WTC11 (cell line): ENCODE measurements at regions not wholly inside any gene's neighbourhood (a gene's known extent, or its start where the extent isn't known, plus 50 kb on each side); places are given as distances from the start of the nearest gene placed in this dataset.

Experiments used
- ATAC-seq: fragments of 200-7000 bp; cut with Tn5 transposase; 2 replicates; pipeline ENCODE4 v1.10.0; 2021; ENCODE audit warnings: mild to moderate bottlenecking, moderate library complexity
- CTCF ChIA-PET: fragments of 300-600 bp; sonication (Branson Sonifier 250); formaldehyde crosslinking; loops from one replicate; lab custom pipeline; 2021; ENCODE audit warnings: antibody characterized with exemption; lab: Charles Lee
- POLR2A ChIA-PET: fragments of 350-600 bp; sonication (Branson Sonifier 250); formaldehyde crosslinking; loops from one replicate; lab custom pipeline; 2021; ENCODE audit warnings: antibody characterized with exemption; lab: Charles Lee
- DNase-seq: peaks from one replicate; pipeline ENCODE4 v3.0.0; 2021; ENCODE audit warnings: low spot score
- H3K27ac Mint-ChIP-seq: 2 replicates; pipeline ENCODE4 v1.8.0; 2021; ENCODE audit warnings: mixed read lengths
- H3K27me3 Mint-ChIP-seq: 2 replicates; pipeline ENCODE4 v1.8.0; 2021; ENCODE audit warnings: low read depth, mild to moderate bottlenecking, moderate library complexity, mixed read lengths
- H3K36me3 Mint-ChIP-seq: 2 replicates; pipeline ENCODE4 v1.8.0; 2021; ENCODE audit warnings: mixed read lengths
- H3K4me1 Mint-ChIP-seq: 2 replicates; pipeline ENCODE4 v1.8.0; 2022; ENCODE audit warnings: mixed read lengths
- H3K4me3 Mint-ChIP-seq: 2 replicates; pipeline ENCODE4 v1.8.0; 2021; ENCODE audit warnings: mild to moderate bottlenecking, moderate library complexity, mixed read lengths
- H3K9me3 Mint-ChIP-seq: 2 replicates; pipeline ENCODE4 v1.8.0; 2021; ENCODE audit warnings: mixed read lengths
- CBFB ChIP-seq: sonication (generic); formaldehyde crosslinking; IDR thresholded peaks from 2 replicates; pipeline ENCODE4 v1.8.1; 2022; ENCODE audit warnings: mild to moderate bottlenecking, low read depth, missing genetic modification reagents
- CREB1 ChIP-seq: sonication (generic); formaldehyde crosslinking; IDR thresholded peaks from 2 replicates; pipeline ENCODE4 v1.8.0; 2023; ENCODE audit warnings: mild to moderate bottlenecking, missing genetic modification reagents
- CREM ChIP-seq: sonication (generic); formaldehyde crosslinking; IDR thresholded peaks from 2 replicates; pipeline ENCODE4 v1.8.1; 2022; ENCODE audit warnings: mild to moderate bottlenecking, missing genetic modification reagents, moderate library complexity
- E2F1 ChIP-seq: sonication (generic); formaldehyde crosslinking; IDR thresholded peaks from 2 replicates; pipeline ENCODE4 v1.8.0; 2022; ENCODE audit warnings: mild to moderate bottlenecking, missing genetic modification reagents
- ELF4 ChIP-seq: sonication (generic); formaldehyde crosslinking; IDR thresholded peaks from 2 replicates; pipeline ENCODE4 v1.8.1; 2022; ENCODE audit warnings: low read depth, mild to moderate bottlenecking, moderate library complexity, missing genetic modification reagents
- FOXK1 ChIP-seq: sonication (generic); formaldehyde crosslinking; IDR thresholded peaks from 2 replicates; pipeline ENCODE4 v1.8.0; 2022; ENCODE audit warnings: mild to moderate bottlenecking, moderate library complexity, missing genetic modification reagents
- GABPB1 ChIP-seq: sonication (generic); formaldehyde crosslinking; IDR thresholded peaks from 2 replicates; pipeline ENCODE4 v1.8.1; 2023; ENCODE audit warnings: mild to moderate bottlenecking, missing genetic modification reagents
- GTF2I ChIP-seq: fragments of 250-450 bp; sonication (Bioruptor Pico); conservative IDR thresholded peaks from 2 replicates; pipeline ENCODE4 v1.4.0; 2021; ENCODE audit warnings: mild to moderate bottlenecking
- HMGA2 ChIP-seq: fragments of 250-450 bp; sonication (Bioruptor Pico); IDR thresholded peaks from 2 replicates; pipeline ENCODE4 v1.4.0; 2021; ENCODE audit warnings: mild to moderate bottlenecking, moderate library complexity
- JAZF1 ChIP-seq: fragments of 250-450 bp; sonication (Bioruptor Pico); IDR thresholded peaks from 2 replicates; pipeline ENCODE4 v1.9.0; 2021; ENCODE audit warnings: moderate library complexity, mild to moderate bottlenecking, inconsistent platforms
- JUN ChIP-seq: sonication (generic); formaldehyde crosslinking; IDR thresholded peaks from 2 replicates; pipeline ENCODE4 v1.8.0; 2023; ENCODE audit warnings: mild to moderate bottlenecking, missing genetic modification reagents
- NFYB ChIP-seq: sonication (generic); formaldehyde crosslinking; conservative IDR thresholded peaks from 2 replicates; pipeline ENCODE4 v1.8.0; 2022; ENCODE audit warnings: low read depth, missing genetic modification reagents
- NR1H2 ChIP-seq: sonication (generic); formaldehyde crosslinking; IDR thresholded peaks from 2 replicates; pipeline ENCODE4 v1.9.0; 2021; ENCODE audit warnings: mild to moderate bottlenecking, moderate library complexity, missing genetic modification reagents
- RORB ChIP-seq: fragments of 250-450 bp; sonication (Bioruptor Pico); IDR thresholded peaks from 2 replicates; pipeline ENCODE4 v1.9.0; 2021; ENCODE audit warnings: mild to moderate bottlenecking
- SMAD4 ChIP-seq: sonication (generic); formaldehyde crosslinking; IDR thresholded peaks from 2 replicates; pipeline ENCODE4 v1.8.0; 2022; ENCODE audit warnings: mild to moderate bottlenecking, missing genetic modification reagents
- TEAD1 ChIP-seq: sonication (generic); formaldehyde crosslinking; IDR thresholded peaks from 2 replicates; pipeline ENCODE4 v1.8.0; 2022; ENCODE audit warnings: mild to moderate bottlenecking, missing genetic modification reagents
- ZBTB43 ChIP-seq: sonication (generic); formaldehyde crosslinking; IDR thresholded peaks from 2 replicates; pipeline ENCODE4 v1.8.1; 2023; ENCODE audit warnings: mild to moderate bottlenecking, missing genetic modification reagents
- ZNF219 ChIP-seq: sonication (generic); formaldehyde crosslinking; IDR thresholded peaks from 2 replicates; pipeline ENCODE4 v1.8.0; 2023; ENCODE audit warnings: missing genetic modification reagents, mild to moderate bottlenecking, borderline replicate concordance
- ZNF263 ChIP-seq: sonication (generic); formaldehyde crosslinking; IDR thresholded peaks from 2 replicates; pipeline ENCODE4 v1.8.1; 2022; ENCODE audit warnings: low read depth, mild to moderate bottlenecking, moderate library complexity, missing genetic modification reagents
- ZNF317 ChIP-seq: sonication (generic); formaldehyde crosslinking; IDR thresholded peaks from 2 replicates; pipeline ENCODE4 v1.8.1; 2023; ENCODE audit warnings: low read depth, mild to moderate bottlenecking, moderate library complexity, missing genetic modification reagents, borderline replicate concordance
- ZNF416 ChIP-seq: fragments of 250-450 bp; sonication (Bioruptor Pico); IDR thresholded peaks from 2 replicates; pipeline ENCODE4 v1.9.0; 2021; ENCODE audit warnings: mild to moderate bottlenecking, inconsistent platforms
- ZNF423 ChIP-seq: fragments of 250-450 bp; sonication (Bioruptor Pico); IDR thresholded peaks from 2 replicates; pipeline ENCODE4 v2.1.2; 2022; ENCODE audit warnings: mild to moderate bottlenecking, moderate library complexity
- ZNF671 ChIP-seq: fragments of 250-450 bp; sonication (Bioruptor Pico); IDR thresholded peaks from 2 replicates; pipeline ENCODE4 v1.8.0; 2021; ENCODE audit warnings: mild to moderate bottlenecking
- TF ChIP-seq, protein P1 (sequence below): fragments of 250-450 bp; sonication (Bioruptor Pico); conservative IDR thresholded peaks from 2 replicates; pipeline ENCODE4 v1.9.0; 2021; ENCODE audit warnings: mild to moderate bottlenecking
- TF ChIP-seq, protein P2 (sequence below): sonication (generic); formaldehyde crosslinking; IDR thresholded peaks from 2 replicates; pipeline ENCODE4 v1.8.0; 2023; ENCODE audit warnings: missing genetic modification reagents
- TF ChIP-seq, protein P3 (sequence below): sonication (generic); formaldehyde crosslinking; conservative IDR thresholded peaks from 2 replicates; pipeline ENCODE4 v1.8.1; 2023; ENCODE audit warnings: mild to moderate bottlenecking, low read depth, missing genetic modification reagents, moderate library complexity

DNA sequence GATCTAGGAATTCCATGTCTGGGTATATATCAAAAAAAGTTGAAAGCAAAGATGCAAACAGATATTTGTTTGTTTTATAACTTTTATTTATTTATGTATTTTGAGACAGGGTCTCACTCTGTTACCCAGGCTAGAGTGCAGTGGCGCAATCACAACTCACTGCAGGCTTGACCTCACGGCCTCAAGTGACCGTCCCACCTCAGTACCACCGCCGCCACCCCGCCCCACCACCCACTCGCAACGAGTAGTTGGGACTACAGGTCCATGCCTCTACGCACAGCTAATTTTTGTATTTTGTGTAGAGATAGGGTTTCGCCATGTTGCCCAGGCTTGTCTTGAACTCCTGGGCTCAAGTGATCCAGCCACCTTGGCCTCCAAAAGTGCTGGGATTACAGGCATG lies 66.5 kb upstream of the KTN1 start (continued):
- TF ChIP-seq ZNF317 (CRISPR knock-in tag) (no peak), CREM (no peak), ZBTB43 (CRISPR knock-in tag) (no peak)
- TF ChIP-seq, all 79 proteins: peak for 0

DNA sequence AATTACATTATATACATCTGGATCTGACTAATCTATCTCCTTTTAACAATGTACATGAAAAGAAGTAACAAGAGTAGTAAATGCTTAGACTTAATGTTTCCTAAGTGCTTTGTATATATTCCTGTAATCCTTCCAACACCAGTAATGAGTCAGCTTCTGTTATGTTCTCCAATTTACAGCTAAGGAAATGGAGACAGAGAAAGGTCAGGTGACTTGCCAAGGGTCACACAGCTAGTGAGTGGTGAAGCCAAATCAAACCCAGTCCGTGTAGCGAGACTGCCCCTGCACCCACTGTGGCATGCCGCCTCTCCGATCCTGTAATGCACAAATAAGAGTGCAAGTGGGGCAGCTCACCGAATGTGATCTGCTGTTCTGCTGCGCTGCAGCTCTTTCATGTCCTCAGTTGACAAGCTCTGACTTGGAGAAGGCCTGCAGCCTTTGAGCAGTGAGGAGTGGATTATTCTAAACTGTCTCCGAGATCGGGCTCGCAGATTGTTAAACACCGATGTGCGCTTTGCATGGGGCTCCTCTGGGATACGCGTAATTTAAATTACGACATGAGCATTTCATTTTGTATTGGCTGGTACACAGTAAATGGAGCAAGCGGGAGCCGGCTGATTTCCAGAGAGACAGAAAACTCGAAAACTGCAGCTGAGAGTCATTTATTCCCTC lies 65.1 kb upstream of the KTN1 start:
- CTCF ChIA-PET: no interaction called here
- Mint-ChIP-seq H3K4me3 (no peak overlapping the region), H3K4me1 (no peaks in the 10 kb centered on the region), H3K27ac (no peak overlapping the region), H3K9me3 (peaks cover 16% of the 10 kb centered on the region), H3K27me3 (no peaks in the 10 kb centered on the region), H3K36me3 (peaks cover 11% of the 10 kb centered on the region)
- ATAC-seq (no peak), DNase-seq (no peak)
- TF ChIP-seq JUN (CRISPR knock-in tag) (no peak), GTF2I (CRISPR knock-in tag) (no peak), ZNF263 (no peak), ELF4 (no peak), RORB (CRISPR knock-in tag) (no peak), JAZF1 (CRISPR knock-in tag) (no peak), HMGA2 (no peak), FOXK1 (CRISPR knock-in tag) (no peak), ZNF219 (CRISPR knock-in tag) (no peak), ZNF416 (CRISPR knock-in tag) (no peak), GABPB1 (CRISPR knock-in tag) (no peak), E2F1 (CRISPR knock-in tag) (no peak)
- TF ChIP-seq, protein P1, sequence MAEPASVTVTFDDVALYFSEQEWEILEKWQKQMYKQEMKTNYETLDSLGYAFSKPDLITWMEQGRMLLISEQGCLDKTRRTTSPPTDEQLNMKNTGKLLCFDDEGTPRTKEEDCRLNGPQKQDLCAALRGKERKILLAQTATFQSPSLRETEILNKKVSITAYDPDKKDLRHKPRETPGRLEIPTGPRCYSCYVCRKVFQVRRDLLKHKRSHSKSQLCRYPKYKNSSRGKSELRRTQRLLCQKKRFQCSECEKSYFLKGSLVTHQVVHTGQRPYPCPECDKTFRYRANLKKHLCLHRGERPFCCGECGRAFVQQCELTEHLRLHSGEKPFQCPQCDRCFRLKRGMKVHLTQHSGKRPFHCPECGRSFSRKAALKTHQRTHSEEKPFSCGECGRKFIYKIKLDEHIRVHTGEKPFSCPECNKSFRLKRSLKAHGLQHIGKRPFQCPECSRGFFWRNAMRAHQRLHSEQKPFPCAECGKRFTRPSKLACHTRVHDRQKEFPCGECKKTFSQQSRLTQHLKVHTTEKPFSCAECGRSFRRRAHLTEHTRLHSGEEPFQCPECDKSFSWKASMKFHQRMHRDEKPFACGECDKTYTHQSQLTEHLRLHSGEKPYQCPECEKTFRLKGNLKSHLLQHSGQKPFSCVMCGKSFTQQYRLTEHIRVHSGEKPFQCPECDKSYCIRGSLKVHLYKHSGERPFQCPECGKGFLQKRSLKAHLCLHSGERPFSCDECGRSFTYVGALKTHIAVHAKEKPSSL: no peak
- POLR2A ChIA-PET: no interaction called here

DNA sequence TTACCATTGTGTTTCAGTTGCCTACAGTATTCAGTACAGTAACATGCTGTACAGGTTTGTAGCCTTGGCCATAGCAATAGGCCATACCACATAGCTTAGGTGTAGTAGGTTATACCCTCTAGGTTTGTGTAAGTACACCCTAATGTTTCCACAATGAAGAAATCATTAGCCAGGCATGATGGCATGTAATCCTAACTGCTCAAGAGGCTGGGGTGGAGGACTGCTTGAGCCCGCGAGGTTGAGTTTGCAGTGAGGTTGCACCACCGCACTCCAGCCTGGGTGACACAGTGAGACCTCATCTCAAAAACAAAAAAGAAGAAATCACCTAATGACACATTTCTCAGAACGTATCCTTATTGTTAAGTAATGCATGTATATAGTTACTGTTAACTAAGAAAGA lies 63.2 kb upstream of the KTN1 start:
- no peaks in the 10 kb centered on the region for H3K27me3 Mint-ChIP-seq
- peaks cover 14% of the 10 kb centered on the region for H3K9me3 Mint-ChIP-seq
- TF ChIP-seq, protein P1: no peak
- TF ChIP-seq CBFB (CRISPR knock-in tag): no peak
- no peak for TF ChIP-seq TEAD1 (CRISPR knock-in tag)
- TF ChIP-seq ZNF423 (CRISPR knock-in tag): no peak
- no peak for TF ChIP-seq HMGA2
- no peak for TF ChIP-seq CREB1
- no peak for TF ChIP-seq ZNF263
- TF ChIP-seq, protein P2, sequence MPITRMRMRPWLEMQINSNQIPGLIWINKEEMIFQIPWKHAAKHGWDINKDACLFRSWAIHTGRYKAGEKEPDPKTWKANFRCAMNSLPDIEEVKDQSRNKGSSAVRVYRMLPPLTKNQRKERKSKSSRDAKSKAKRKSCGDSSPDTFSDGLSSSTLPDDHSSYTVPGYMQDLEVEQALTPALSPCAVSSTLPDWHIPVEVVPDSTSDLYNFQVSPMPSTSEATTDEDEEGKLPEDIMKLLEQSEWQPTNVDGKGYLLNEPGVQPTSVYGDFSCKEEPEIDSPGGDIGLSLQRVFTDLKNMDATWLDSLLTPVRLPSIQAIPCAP (CRISPR knock-in tag): no peak
- no peak for TF ChIP-seq SMAD4 (CRISPR knock-in tag)
- no peak for TF ChIP-seq NFYB (CRISPR knock-in tag)
- no peak for TF ChIP-seq ZNF671 (CRISPR knock-in tag)
- no peak for TF ChIP-seq NR1H2
- TF ChIP-seq, protein P3, sequence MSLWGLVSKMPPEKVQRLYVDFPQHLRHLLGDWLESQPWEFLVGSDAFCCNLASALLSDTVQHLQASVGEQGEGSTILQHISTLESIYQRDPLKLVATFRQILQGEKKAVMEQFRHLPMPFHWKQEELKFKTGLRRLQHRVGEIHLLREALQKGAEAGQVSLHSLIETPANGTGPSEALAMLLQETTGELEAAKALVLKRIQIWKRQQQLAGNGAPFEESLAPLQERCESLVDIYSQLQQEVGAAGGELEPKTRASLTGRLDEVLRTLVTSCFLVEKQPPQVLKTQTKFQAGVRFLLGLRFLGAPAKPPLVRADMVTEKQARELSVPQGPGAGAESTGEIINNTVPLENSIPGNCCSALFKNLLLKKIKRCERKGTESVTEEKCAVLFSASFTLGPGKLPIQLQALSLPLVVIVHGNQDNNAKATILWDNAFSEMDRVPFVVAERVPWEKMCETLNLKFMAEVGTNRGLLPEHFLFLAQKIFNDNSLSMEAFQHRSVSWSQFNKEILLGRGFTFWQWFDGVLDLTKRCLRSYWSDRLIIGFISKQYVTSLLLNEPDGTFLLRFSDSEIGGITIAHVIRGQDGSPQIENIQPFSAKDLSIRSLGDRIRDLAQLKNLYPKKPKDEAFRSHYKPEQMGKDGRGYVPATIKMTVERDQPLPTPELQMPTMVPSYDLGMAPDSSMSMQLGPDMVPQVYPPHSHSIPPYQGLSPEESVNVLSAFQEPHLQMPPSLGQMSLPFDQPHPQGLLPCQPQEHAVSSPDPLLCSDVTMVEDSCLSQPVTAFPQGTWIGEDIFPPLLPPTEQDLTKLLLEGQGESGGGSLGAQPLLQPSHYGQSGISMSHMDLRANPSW (CRISPR knock-in tag): no peak

More for the DNA sequence above, 63.2 kb upstream of the KTN1 start:
- POLR2A ChIA-PET: no interaction called here
- ATAC-seq (no peak), DNase-seq (no peak)
- no peak overlapping the region for H3K27ac Mint-ChIP-seq
- H3K4me1 Mint-ChIP-seq: no peaks in the 10 kb centered on the region
- CTCF ChIA-PET: no interaction called here
- no peak overlapping the region for H3K4me3 Mint-ChIP-seq
- peaks cover 3% of the 10 kb centered on the region; the same call in 1 of the 2 replicates for H3K36me3 Mint-ChIP-seq
